PC-9 (cell line): ENCODE measurements at regions not wholly inside any gene's neighbourhood (a gene's known extent, or its start where the extent isn't known, plus 50 kb on each side); places are given as distances from the start of the nearest gene placed in this dataset.
"Not testable (repeated sequence)": the region's sequence is repeated elsewhere in the genome, so short reads cannot be mapped to it uniquely, and the experiment has no call there.

ENCODE experiments used
- BruUV-seq: library from RNA; stranded (reverse); fragments of 400-500 nt; replicated peaks from 2 replicates; lab custom pipeline; 2021; lab: Mats Ljungman, UMichigan
- CTCF ChIA-PET: fragments of 300-600 bp; sonication (Branson Sonifier 250); formaldehyde crosslinking; loops from one replicate; lab custom pipeline; 2022; ENCODE audit warnings: antibody characterized with exemption; lab: Charles Lee
- POLR2A ChIA-PET: fragments of 300-600 bp; sonication (Branson Sonifier 250); formaldehyde crosslinking; loops from one replicate; lab custom pipeline; 2022; ENCODE audit warnings: antibody characterized with exemption; ENCODE audit not compliant: unreplicated experiment; lab: Charles Lee
- DNase-seq, 2 experiments: peaks; one replicate each; pipeline versions ENCODE4 v3.0.0 to v3.0.0-alpha.2; 2015 to 2022; ENCODE audit warnings: mixed read lengths in 1 of 2
- H2AFZ ChIP-seq: fragments of 200-600 bp; sonication (generic); 2 replicates; pipeline ENCODE4 v1.8.1; 2017; ENCODE audit warnings: antibody characterized with exemption
- H3F3A ChIP-seq: fragments of 200-600 bp; sonication (generic); 2 replicates; pipeline ENCODE4 v1.8.1; 2017; ENCODE audit warnings: antibody characterized with exemption, mild to moderate bottlenecking, low read depth; ENCODE audit not compliant: insufficient read depth
- H3K27ac ChIP-seq: fragments of 200-600 bp; sonication (generic); 2 replicates; pipeline ENCODE4 v1.6.1; 2016; ENCODE audit warnings: mixed run types
- H3K27me3 ChIP-seq: fragments of 200-600 bp; sonication (generic); 2 replicates; pipeline ENCODE4 v1.6.1; 2016; ENCODE audit warnings: low read depth, mixed run types; ENCODE audit not compliant: insufficient read depth
- H3K36me3 ChIP-seq: fragments of 200-600 bp; sonication (generic); 2 replicates; pipeline ENCODE4 v1.6.1; 2016; ENCODE audit warnings: low read depth, mixed run types
- H3K4me1 ChIP-seq: fragments of 200-600 bp; sonication (generic); replicated peaks from 2 replicates; pipeline ENCODE4 v1.6.1; 2016; ENCODE audit warnings: mixed run types; ENCODE audit not compliant: insufficient read depth
- H3K4me2 ChIP-seq: fragments of 200-600 bp; sonication (generic); 2 replicates; pipeline ENCODE4 v1.6.1; 2017; ENCODE audit warnings: mixed run types
- H3K4me3 ChIP-seq: fragments of 200-600 bp; sonication (generic); 2 replicates; pipeline ENCODE4 v1.6.1; 2016; ENCODE audit warnings: mixed run types
- H3K79me2 ChIP-seq: fragments of 200-600 bp; sonication (generic); 2 replicates; pipeline ENCODE4 v1.6.1; 2017; ENCODE audit warnings: low read depth, mixed run types
- H3K9me2 ChIP-seq: fragments of 200-600 bp; sonication (generic); 2 replicates; pipeline ENCODE4 v1.8.1; 2017; ENCODE audit warnings: mild to moderate bottlenecking; ENCODE audit not compliant: insufficient read depth
- H3K9me3 ChIP-seq: fragments of 200-600 bp; sonication (generic); 2 replicates; pipeline ENCODE4 v1.8.1; 2016; ENCODE audit warnings: low read depth; ENCODE audit not compliant: insufficient read depth
- H4K20me1 ChIP-seq: fragments of 200-600 bp; sonication (generic); 2 replicates; pipeline ENCODE4 v1.8.1; 2017; ENCODE audit not compliant: insufficient read depth
- EZH2 ChIP-seq: fragments of 200-600 bp; sonication (generic); IDR thresholded peaks from 2 replicates; pipeline ENCODE4 v1.8.0; 2017; ENCODE audit warnings: antibody characterized with exemption, low read depth
- intact Hi-C: fragments of 100-400 bp; cut with micrococcal nuclease; formaldehyde crosslinking; loops from one replicate; pipeline ENCODE4 v1.10.0; 2022; ENCODE audit not compliant: unreplicated experiment
- TF ChIP-seq, protein P1 (sequence below): fragments of 200-600 bp; sonication (generic); conservative IDR thresholded peaks from 2 replicates; pipeline ENCODE4 v1.6.1; 2017; ENCODE audit warnings: mixed run types, antibody characterized with exemption, mild to moderate bottlenecking, moderate library complexity

- POLR2A ChIA-PET = no interaction called here
Measured at GRCh38 chr15:77886805-77887448, 190.6 kb downstream of the TBC1D2B start.

DNA sequence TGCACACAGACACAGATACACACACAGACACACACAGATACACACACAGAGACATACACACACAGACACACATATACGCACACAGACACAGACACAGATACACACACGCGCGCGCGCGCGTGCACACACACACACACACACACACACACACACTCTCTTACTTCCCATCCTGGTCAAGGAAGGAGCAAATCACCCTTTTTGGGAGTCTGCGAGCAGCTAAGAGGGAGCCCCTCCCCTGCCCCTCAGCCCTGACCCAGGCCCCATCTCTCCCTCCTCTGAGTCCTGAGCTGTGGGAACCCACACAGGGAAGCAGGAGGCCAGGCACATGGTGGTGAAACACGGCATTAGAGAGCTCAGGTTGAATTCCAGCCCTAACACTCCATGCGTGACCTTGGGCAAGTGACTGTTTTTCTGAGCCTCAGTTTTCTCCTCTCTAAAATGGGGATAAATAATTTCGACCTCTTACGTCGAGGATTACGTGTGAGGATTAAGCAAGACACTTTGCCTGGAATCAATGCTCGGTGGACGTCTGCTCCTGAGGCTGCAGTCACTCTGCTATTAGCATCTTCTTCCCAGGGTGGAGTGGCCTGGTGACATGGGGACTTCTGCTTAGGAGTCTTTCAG lies 191.5 kb downstream of the TBC1D2B start:
- H3K9me3 ChIP-seq, BruUV-seq, DNase-seq, H3K9me2 ChIP-seq, H3K27me3 ChIP-seq, H3K79me2 ChIP-seq, H3K36me3 ChIP-seq, intact Hi-C loops, H3K4me2 ChIP-seq, POLR2A ChIA-PET, H3K4me1 ChIP-seq, H4K20me1 ChIP-seq, H3F3A ChIP-seq, H2AFZ ChIP-seq, H3K27ac ChIP-seq, H3K4me3 ChIP-seq: not testable (repeated sequence)
- CTCF ChIA-PET = interaction anchor here (0.7 kb wide), 1 partner anchor 235 kb away, joined by 9 read pairs; no protein-coding TSS in a partner anchor

More at GRCh38 chr15:77886805-77887448, 190.6 kb downstream of the TBC1D2B start:
- no peaks in the 10 kb centered on the region for H3K27me3 ChIP-seq
- H3K27ac ChIP-seq = no peak overlapping the region
- H3K9me3 ChIP-seq = no peaks in the 10 kb centered on the region
- TF ChIP-seq, protein P1, sequence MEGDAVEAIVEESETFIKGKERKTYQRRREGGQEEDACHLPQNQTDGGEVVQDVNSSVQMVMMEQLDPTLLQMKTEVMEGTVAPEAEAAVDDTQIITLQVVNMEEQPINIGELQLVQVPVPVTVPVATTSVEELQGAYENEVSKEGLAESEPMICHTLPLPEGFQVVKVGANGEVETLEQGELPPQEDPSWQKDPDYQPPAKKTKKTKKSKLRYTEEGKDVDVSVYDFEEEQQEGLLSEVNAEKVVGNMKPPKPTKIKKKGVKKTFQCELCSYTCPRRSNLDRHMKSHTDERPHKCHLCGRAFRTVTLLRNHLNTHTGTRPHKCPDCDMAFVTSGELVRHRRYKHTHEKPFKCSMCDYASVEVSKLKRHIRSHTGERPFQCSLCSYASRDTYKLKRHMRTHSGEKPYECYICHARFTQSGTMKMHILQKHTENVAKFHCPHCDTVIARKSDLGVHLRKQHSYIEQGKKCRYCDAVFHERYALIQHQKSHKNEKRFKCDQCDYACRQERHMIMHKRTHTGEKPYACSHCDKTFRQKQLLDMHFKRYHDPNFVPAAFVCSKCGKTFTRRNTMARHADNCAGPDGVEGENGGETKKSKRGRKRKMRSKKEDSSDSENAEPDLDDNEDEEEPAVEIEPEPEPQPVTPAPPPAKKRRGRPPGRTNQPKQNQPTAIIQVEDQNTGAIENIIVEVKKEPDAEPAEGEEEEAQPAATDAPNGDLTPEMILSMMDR = no peak
- no peak for TF ChIP-seq EZH2
- intact Hi-C loops = no loop called here
- no peaks in the 10 kb centered on the region for H3K79me2 ChIP-seq
- no peaks in the 10 kb centered on the region for H3K4me1 ChIP-seq
- BruUV-seq = no TSS peak
- no peaks in the 10 kb centered on the region for H3K36me3 ChIP-seq
- H4K20me1 ChIP-seq = no peaks in the 10 kb centered on the region
- CTCF ChIA-PET = no interaction called here
- DNase-seq = no peak
- H3K9me2 ChIP-seq = no peaks in the 10 kb centered on the region
- H3F3A ChIP-seq = no peaks in the 10 kb centered on the region
- H2AFZ ChIP-seq = no peak overlapping the region
- no peak overlapping the region for H3K4me3 ChIP-seq
- H3K4me2 ChIP-seq = no peak overlapping the region

DNA sequence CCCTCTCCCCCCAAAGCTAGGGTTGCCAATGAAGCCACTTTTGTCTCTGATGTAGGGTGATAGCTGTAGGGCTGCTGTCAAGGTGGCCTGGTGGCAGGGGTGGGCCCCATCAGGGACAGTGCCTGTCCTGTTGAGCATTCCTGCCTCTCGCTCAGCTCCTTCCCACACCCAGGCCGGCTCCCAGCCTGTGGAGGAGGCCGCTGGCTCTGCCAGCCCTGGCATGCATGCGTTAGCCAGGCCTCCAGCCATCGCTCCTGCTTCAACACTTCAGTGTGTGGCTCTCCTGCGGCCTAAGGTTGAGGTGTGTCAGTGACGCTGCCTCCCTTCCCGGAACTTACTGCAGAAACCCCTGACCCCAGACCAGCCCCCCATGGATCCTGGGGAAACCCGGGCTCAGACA lies 194.5 kb downstream of the TBC1D2B start:
- H3K79me2 ChIP-seq, H3K4me1 ChIP-seq, H3K4me2 ChIP-seq, H3K27ac ChIP-seq, POLR2A ChIA-PET, H2AFZ ChIP-seq, H4K20me1 ChIP-seq, CTCF ChIA-PET, H3K27me3 ChIP-seq, H3K9me2 ChIP-seq, H3F3A ChIP-seq, intact Hi-C loops, H3K9me3 ChIP-seq, BruUV-seq, H3K4me3 ChIP-seq, H3K36me3 ChIP-seq, DNase-seq: not testable (repeated sequence)

DNA sequence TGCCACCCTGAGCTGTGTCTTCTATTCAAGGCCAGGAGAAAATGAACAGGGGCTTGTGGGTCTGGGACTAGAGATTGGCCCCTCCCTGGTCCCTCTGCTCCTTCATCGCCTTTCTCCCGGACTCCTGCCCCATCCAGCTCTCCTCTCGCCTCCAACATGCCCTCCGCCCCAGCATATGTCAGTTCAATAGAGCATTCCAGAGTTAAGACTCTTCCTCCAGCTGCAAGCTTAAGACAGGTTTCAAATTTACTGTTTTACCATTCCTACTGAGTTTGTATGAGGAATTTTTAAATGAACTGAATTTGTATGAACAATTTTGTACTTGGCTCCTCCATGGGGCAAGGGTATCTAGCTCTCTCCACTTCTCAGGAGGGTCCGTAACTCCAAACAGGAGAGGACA lies 195.6 kb downstream of the TBC1D2B start:
- no peak overlapping the region for H3K4me3 ChIP-seq
- no peaks in the 10 kb centered on the region for H3K36me3 ChIP-seq
- no peaks in the 10 kb centered on the region for H3F3A ChIP-seq
- TF ChIP-seq, protein P1 = no peak
- no peak for TF ChIP-seq EZH2
- intact Hi-C loops = no loop called here
- no peaks in the 10 kb centered on the region for H3K4me1 ChIP-seq
- no peak for DNase-seq
- POLR2A ChIA-PET = no interaction called here
- CTCF ChIA-PET = no interaction called here
- no peak overlapping the region for H3K4me2 ChIP-seq
- H3K79me2 ChIP-seq = no peaks in the 10 kb centered on the region
- no TSS peak for BruUV-seq
- H4K20me1 ChIP-seq = no peaks in the 10 kb centered on the region
- no peak overlapping the region for H2AFZ ChIP-seq
- H3K9me2 ChIP-seq = no peaks in the 10 kb centered on the region
- no peaks in the 10 kb centered on the region for H3K27me3 ChIP-seq
- no peak overlapping the region for H3K27ac ChIP-seq
- no peaks in the 10 kb centered on the region for H3K9me3 ChIP-seq

DNA sequence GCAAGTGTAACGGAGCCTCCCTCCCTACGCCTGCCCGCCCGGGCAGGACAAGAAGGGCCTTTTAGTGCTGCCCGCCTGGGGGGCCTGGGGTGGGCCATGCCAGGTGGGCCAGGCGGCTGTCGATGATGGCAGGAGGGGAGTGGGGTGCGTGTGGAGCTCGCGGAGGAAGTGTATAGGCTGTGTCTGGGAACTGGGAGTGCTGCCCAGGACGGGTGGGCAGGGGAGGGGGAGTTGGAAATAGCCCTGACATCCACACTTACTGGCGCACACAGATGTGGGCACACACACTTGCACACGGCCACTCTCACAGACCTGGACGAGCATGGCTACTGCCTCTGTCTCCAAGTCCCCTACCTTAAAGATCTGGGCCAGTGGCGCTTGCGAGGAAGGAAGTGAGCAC lies 196.0 kb downstream of the TBC1D2B start:
- H3K4me2 ChIP-seq, H2AFZ ChIP-seq, intact Hi-C loops, BruUV-seq, H3K36me3 ChIP-seq, H3K4me1 ChIP-seq, H3F3A ChIP-seq, H3K79me2 ChIP-seq, H3K4me3 ChIP-seq, H3K9me2 ChIP-seq, H4K20me1 ChIP-seq, DNase-seq, H3K27ac ChIP-seq, H3K27me3 ChIP-seq, CTCF ChIA-PET, H3K9me3 ChIP-seq: not testable (repeated sequence)
- POLR2A ChIA-PET = interaction anchor here (0.6 kb wide), 1 partner anchor 288 kb away, joined by 7 read pairs; no protein-coding TSS in a partner anchor

- H3F3A ChIP-seq, H3K4me3 ChIP-seq, CTCF ChIA-PET, H3K4me1 ChIP-seq, H3K27ac ChIP-seq, POLR2A ChIA-PET, H3K4me2 ChIP-seq, H3K9me2 ChIP-seq, H2AFZ ChIP-seq, BruUV-seq, H4K20me1 ChIP-seq, H3K27me3 ChIP-seq, H3K79me2 ChIP-seq, DNase-seq, H3K9me3 ChIP-seq, H3K36me3 ChIP-seq: not testable (repeated sequence)
- intact Hi-C loops = loop anchor here (5.0 kb wide), 1 partner anchor 247 kb away; the partner anchor contains the start of gene LINGO1
Measured at GRCh38 chr15:77879466-77879865, 198.0 kb downstream of the TBC1D2B start.
